ENCODE measurements at regions not wholly inside any gene's neighbourhood (a gene's known extent, or its start where the extent isn't known, plus 50 kb on each side); places are given as distances from the start of the nearest gene placed in this dataset.
A peak's percentile ranks its signal among the peaks of the same experiment; 100 is the strongest.
"Not testable (repeated sequence)": the region's sequence is repeated elsewhere in the genome, so short reads cannot be mapped to it uniquely, and the experiment has no call there.

GRCh38 chr4:33429971-33430370 is 2709.8 kb downstream of the PCDH7 start:
- DNase-seq: no peak

GRCh38 chr4:33437406-33437805 is 2717.2 kb downstream of the PCDH7 start:
- no peak for DNase-seq

GRCh38 chr4:33446953-33447352 is 2726.8 kb downstream of the PCDH7 start:
- DNase-seq: no peak

GRCh38 chr4:33448948-33449347 is 2728.8 kb downstream of the PCDH7 start:
- DNase-seq: no peak

- no peak for DNase-seq
Observed at GRCh38 chr4:33453436-33453835, 2733.3 kb downstream of the PCDH7 start.

- DNase-seq: no peak
Observed at GRCh38 chr4:33453916-33454315, 2733.7 kb downstream of the PCDH7 start.

GRCh38 chr4:33465565-33465964 is 2745.4 kb downstream of the PCDH7 start:
- DNase-seq: no peak

- DNase-seq: no peak
Observed at GRCh38 chr4:33467291-33467690, 2747.1 kb downstream of the PCDH7 start.

- no peak for DNase-seq
Observed at GRCh38 chr4:33470805-33471204, 2750.6 kb downstream of the PCDH7 start.

GRCh38 chr4:33477715-33478114 is 2757.5 kb downstream of the PCDH7 start:
- DNase-seq: no peak

GRCh38 chr4:33482773-33483172 is 2761.5 kb downstream of the ARAP2 start:
- no peak for DNase-seq

GRCh38 chr4:33485111-33485510 is 2759.2 kb downstream of the ARAP2 start:
- DNase-seq: no peak

GRCh38 chr4:33493231-33493630 is 2751.1 kb downstream of the ARAP2 start:
- peak; percentile 4 for DNase-seq

GRCh38 chr4:33494150-33494549 is 2750.2 kb downstream of the ARAP2 start:
- DNase-seq: peak; percentile 35

GRCh38 chr4:33501587-33501986 is 2742.7 kb downstream of the ARAP2 start:
- DNase-seq: not testable (repeated sequence)

- no peak for DNase-seq
Observed at GRCh38 chr4:33512397-33512796, 2731.9 kb downstream of the ARAP2 start.

GRCh38 chr4:33518856-33519255 is 2725.5 kb downstream of the ARAP2 start:
- no peak for DNase-seq

- DNase-seq: no peak
Observed at GRCh38 chr4:33532821-33533220, 2711.5 kb downstream of the ARAP2 start.

GRCh38 chr4:33536898-33537297 is 2707.4 kb downstream of the ARAP2 start:
- no peak for DNase-seq

GRCh38 chr4:33537527-33537926 is 2706.8 kb downstream of the ARAP2 start:
- no peak for DNase-seq

- no peak for DNase-seq
Observed at GRCh38 chr4:33543941-33544450, 2700.3 kb downstream of the ARAP2 start.

GRCh38 chr4:33551244-33551643 is 2693.1 kb downstream of the ARAP2 start:
- DNase-seq: no peak

GRCh38 chr4:33561259-33561658 is 2683.1 kb downstream of the ARAP2 start:
- DNase-seq: no peak

- no peak for DNase-seq
Observed at GRCh38 chr4:33566649-33567048, 2677.7 kb downstream of the ARAP2 start.

- DNase-seq: no peak
Observed at GRCh38 chr4:33577791-33578190, 2666.5 kb downstream of the ARAP2 start.

GRCh38 chr4:33579951-33580350 is 2664.4 kb downstream of the ARAP2 start:
- no peak for DNase-seq
